Chondrocyte (in vitro differentiated cells): ENCODE measurements at regions not wholly inside any gene's neighbourhood (a gene's known extent, or its start where the extent isn't known, plus 50 kb on each side); places are given as distances from the start of the nearest gene placed in this dataset.

Source experiments
- DNase-seq: peaks from one replicate; pipeline ENCODE4 v3.0.0; 2021; ENCODE audit warnings: mixed read lengths, low spot score
- H3K27ac Mint-ChIP-seq: one replicate; pipeline ENCODE4 v1.8.0; 2021; ENCODE audit warnings: mild to moderate bottlenecking, moderate library complexity, mixed read lengths; ENCODE audit not compliant: unreplicated experiment
- H3K27me3 Mint-ChIP-seq: 2 replicates; pipeline ENCODE4 v1.8.0; 2021; ENCODE audit warnings: low read depth, mixed read lengths
- H3K36me3 Mint-ChIP-seq: 2 replicates; pipeline ENCODE4 v1.8.0; 2021; ENCODE audit warnings: low read depth, mixed read lengths
- H3K4me1 Mint-ChIP-seq: 2 replicates; pipeline ENCODE4 v1.8.0; 2021; ENCODE audit warnings: low read depth, mild to moderate bottlenecking, mixed read lengths
- H3K4me3 Mint-ChIP-seq: one replicate; pipeline ENCODE4 v1.8.0; 2021; ENCODE audit warnings: mild to moderate bottlenecking, moderate library complexity, mixed read lengths; ENCODE audit not compliant: unreplicated experiment
- H3K9me3 Mint-ChIP-seq: 2 replicates; pipeline ENCODE4 v1.8.0; 2021; ENCODE audit warnings: low read depth, mixed read lengths
- CTCF ChIP-seq: fragments of 200-600 bp; sonication (generic); IDR thresholded peaks from 2 replicates; pipeline ENCODE4 v1.5.0; 2021; ENCODE audit warnings: antibody characterized with exemption, mild to moderate bottlenecking, moderate library complexity

- Mint-ChIP-seq H3K9me3 (peaks cover 2% of the 10 kb centered on the region), H3K4me1 (no peaks in the 10 kb centered on the region), H3K36me3 (no peaks in the 10 kb centered on the region), H3K4me3 (no peak overlapping the region), H3K27me3 (peaks cover 28% of the 10 kb centered on the region), H3K27ac (no peak overlapping the region)
- TF ChIP-seq CTCF, result no peak
- no peak for DNase-seq
Measured at GRCh38 chr2:128996078-128996477, 677.4 kb upstream of the HS6ST1 start.

DNA sequence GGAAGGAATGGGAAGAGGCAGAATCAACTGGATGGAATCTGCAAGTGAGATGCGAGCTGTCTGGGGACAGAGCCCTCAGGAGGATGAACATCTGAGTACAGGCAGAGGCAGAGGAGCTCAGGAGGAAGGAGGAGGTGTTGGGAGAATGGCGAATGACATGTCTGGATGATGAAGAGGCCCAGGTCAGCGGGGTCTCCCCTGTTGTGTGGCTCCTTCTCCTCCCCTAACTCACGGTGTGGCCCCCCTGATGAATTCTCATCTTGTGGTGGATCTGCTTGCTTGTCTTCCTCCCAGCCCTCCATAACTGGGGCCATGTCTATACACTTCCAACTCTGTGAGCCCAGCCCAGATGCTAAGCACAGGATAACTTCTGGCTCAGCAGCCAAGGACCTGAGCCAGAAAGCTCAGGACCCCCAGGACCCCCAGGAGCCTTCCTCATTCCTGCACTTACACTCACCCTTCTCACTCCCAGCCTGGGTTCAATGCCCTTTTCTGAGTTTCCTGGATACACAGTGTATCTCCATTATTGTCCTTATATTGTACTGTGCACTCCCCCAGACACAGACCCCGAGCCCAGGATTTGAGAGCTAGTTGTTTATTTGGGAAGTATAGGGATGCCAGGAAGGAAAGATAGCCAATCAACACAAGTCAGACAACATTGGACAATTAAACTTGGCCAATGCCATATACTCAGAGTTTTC is 678.6 kb upstream of the HS6ST1 start:
- peaks cover 2% of the 10 kb centered on the region for H3K9me3 Mint-ChIP-seq
- no peak for DNase-seq
- H3K36me3 Mint-ChIP-seq, result no peaks in the 10 kb centered on the region
- no peak overlapping the region for H3K4me3 Mint-ChIP-seq
- H3K27ac Mint-ChIP-seq, result no peak overlapping the region
- peaks cover 26% of the 10 kb centered on the region for H3K27me3 Mint-ChIP-seq
- H3K4me1 Mint-ChIP-seq, result no peaks in the 10 kb centered on the region
- no peak for TF ChIP-seq CTCF

DNA sequence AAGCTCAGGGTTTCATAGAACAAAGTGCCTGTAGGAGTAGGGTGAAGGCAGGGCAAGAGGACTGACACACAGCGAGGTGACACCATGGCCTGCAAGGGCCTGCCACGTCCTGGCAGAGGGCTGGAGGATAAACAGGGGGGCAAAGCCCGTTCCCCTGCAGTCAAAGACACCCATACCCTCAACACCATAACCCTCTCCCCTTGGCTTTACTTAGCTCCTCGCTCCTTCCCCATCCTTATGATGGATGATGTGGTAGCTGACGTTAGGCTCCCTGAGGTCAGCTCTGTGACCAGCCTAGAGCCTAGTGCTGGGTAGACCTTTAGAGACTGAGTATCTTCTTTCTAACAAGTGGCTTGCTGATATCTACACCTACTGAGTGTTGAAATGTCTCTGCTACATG is 683.3 kb upstream of the HS6ST1 start:
- H3K27me3 Mint-ChIP-seq, result peaks cover 15% of the 10 kb centered on the region
- peaks cover under 1% of the 10 kb centered on the region for H3K9me3 Mint-ChIP-seq
- no peak for TF ChIP-seq CTCF
- H3K4me1 Mint-ChIP-seq, result no peaks in the 10 kb centered on the region
- H3K36me3 Mint-ChIP-seq, result no peaks in the 10 kb centered on the region
- H3K4me3 Mint-ChIP-seq, result no peak overlapping the region
- H3K27ac Mint-ChIP-seq, result no peak overlapping the region
- DNase-seq, result no peak

DNA sequence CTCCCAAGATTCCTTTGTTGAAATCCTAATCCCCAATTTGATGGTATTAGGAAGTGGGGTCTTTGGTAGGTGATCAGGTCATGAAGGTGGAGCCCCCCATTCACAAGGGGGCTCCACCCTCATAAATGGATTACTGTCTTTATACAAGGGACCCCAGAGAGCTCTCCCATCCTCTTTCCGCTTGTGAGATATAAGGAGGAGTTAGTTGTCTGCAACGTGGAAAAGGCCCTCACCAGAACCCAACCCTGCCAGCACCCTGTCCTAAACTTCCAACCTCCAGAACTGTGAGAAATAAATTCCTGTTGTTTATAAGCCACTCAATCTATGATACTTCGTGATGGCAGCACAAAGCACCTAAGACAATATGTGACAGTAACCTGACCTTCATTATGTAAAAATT is 684.1 kb upstream of the HS6ST1 start:
- H3K9me3 Mint-ChIP-seq, result no peaks in the 10 kb centered on the region
- no peaks in the 10 kb centered on the region for H3K36me3 Mint-ChIP-seq
- H3K27me3 Mint-ChIP-seq, result peaks cover 14% of the 10 kb centered on the region
- no peak for TF ChIP-seq CTCF
- no peak overlapping the region for H3K27ac Mint-ChIP-seq
- no peak overlapping the region for H3K4me3 Mint-ChIP-seq
- no peak for DNase-seq
- no peaks in the 10 kb centered on the region for H3K4me1 Mint-ChIP-seq

DNA sequence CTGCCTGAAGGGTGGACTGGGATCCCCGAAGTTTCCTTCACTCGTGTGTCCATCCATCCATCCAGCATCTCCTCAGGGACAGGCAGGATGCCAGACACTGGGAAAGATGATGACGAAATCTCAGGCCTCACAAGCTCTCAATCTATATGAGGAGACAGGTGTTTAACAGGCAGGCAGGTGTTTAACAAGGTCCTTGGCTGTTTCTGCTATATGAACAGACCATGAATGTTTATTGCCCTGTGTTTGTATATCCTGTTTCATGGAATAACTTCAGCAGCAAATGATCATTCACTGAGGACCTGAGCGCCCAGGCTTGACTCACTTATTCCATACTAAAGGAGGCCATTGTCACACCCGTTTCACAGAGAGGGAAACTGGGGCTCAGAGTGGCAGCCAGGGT is 685.8 kb upstream of the HS6ST1 start:
- H3K4me1 Mint-ChIP-seq, result no peaks in the 10 kb centered on the region
- H3K9me3 Mint-ChIP-seq, result no peaks in the 10 kb centered on the region
- no peak for DNase-seq
- TF ChIP-seq CTCF, result no peak
- H3K4me3 Mint-ChIP-seq, result no peak overlapping the region
- peaks cover 13% of the 10 kb centered on the region for H3K27me3 Mint-ChIP-seq
- H3K36me3 Mint-ChIP-seq, result no peaks in the 10 kb centered on the region
- H3K27ac Mint-ChIP-seq, result no peak overlapping the region
